ENCODE measurements at regions not wholly inside any gene's neighbourhood (a gene's known extent, or its start where the extent isn't known, plus 50 kb on each side); places are given as distances from the start of the nearest gene placed in this dataset.

GRCh38 chr2:183759033-183759432 is 634.8 kb downstream of the NUP35 start:
- TF ChIP-seq CTCF (IDR thresholded peaks at IDR 0.05) (no peak), POLR2AphosphoS5 (IDR thresholded peaks at IDR 0.05; ENCODE audit: insufficient read depth in 1 of 2, low read depth in 1 of 2) (no peak), POLR2A (IDR thresholded peaks at IDR 0.05) (no peak)

Data from vagina (tissue), 2 donors.